IPS DF 6.9 (cell line): ENCODE measurements at regions not wholly inside any gene's neighbourhood (a gene's known extent, or its start where the extent isn't known, plus 50 kb on each side); places are given as distances from the start of the nearest gene placed in this dataset.

Experiments used
- DNase-seq: peaks from one replicate; pipeline ENCODE4 v3.0.0-alpha.2; 2013; ENCODE audit warnings: low read depth, low spot score
- H3K27ac ChIP-seq: one replicate; pipeline ENCODE4 v1.5.1; 2013; ENCODE audit warnings: low read length, control low read depth
- H3K27me3 ChIP-seq: 2 replicates; pipeline ENCODE4 v1.6.1; 2013; ENCODE audit warnings: mild to moderate bottlenecking, low read length; ENCODE audit not compliant: control insufficient read depth, insufficient read depth
- H3K36me3 ChIP-seq: 2 replicates; pipeline ENCODE4 v1.6.1; 2013; ENCODE audit warnings: low read length; ENCODE audit not compliant: control insufficient read depth, insufficient read depth
- H3K4me1 ChIP-seq: 2 replicates; pipeline ENCODE4 v1.6.1; 2013; ENCODE audit warnings: low read length; ENCODE audit not compliant: control insufficient read depth, insufficient read depth
- H3K4me3 ChIP-seq: 2 replicates; pipeline ENCODE4 v1.5.1; 2013; ENCODE audit warnings: mild to moderate bottlenecking, low read length
- H3K9me3 ChIP-seq: 2 replicates; pipeline ENCODE4 v1.6.1; 2013; ENCODE audit warnings: low read length, inconsistent platforms; ENCODE audit not compliant: control insufficient read depth, insufficient read depth
- WGBS: extraction: QIAGEN DNeasy Blood & Tissue Kit; methylation state at CpG from one replicate; pipeline ENCODE4 v1.1.7; 2013; ENCODE audit warnings: mixed read lengths, missing lambda C conversion rate; ENCODE audit not compliant: insufficient read length, insufficient coverage; 5-methylcytosine and 5-hydroxymethylcytosine counted together

DNA sequence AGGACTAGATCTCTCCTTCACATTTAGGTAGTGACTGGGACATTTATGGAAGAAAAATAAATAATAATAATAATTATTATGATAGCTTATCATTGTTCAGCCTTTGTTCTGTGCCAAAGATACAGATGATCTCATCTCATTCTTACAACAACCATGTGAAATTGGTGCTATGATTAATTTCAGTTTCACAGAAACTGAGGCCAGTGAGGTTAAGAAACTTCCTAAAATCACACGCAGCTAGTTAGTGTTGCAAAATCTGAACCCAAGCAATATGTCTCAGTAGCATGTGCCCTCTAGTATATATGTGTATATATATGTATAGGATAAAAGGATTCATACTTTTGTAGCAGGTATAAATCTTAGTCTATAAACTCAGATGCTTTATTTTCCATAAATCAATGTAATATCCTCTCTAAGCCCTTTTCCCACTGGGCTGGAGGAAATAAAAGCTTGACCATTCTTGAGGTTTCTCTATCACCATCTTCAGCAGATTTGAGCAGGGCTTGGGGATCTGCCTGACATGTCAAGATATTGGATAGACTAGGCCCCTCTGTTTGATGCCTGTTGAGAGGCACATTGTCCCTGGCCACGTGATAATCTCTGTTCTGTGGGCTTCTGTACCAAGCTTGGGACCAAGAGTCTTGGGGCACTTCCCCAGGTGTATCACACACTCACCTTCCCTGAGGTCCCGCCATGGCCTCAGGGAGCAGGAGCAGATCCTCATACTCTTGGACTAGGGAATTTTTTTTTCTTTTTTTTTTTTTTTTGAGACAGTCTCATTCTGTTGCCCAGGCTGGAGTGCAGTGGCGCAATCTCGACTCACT is 172.6 kb upstream of the NRP1 start:
- H3K27me3 ChIP-seq = no peaks in the 10 kb centered on the region
- no peak overlapping the region for H3K27ac ChIP-seq
- H3K4me1 ChIP-seq = no peaks in the 10 kb centered on the region; the same call in 1 of the 2 replicates
- no peaks in the 10 kb centered on the region; the same call in 1 of the 2 replicates for H3K36me3 ChIP-seq
- no CpG with 5 or more reads among the region's 5 CpGs for WGBS
- no peak for DNase-seq
- no peak overlapping the region for H3K4me3 ChIP-seq
- H3K9me3 ChIP-seq = no peaks in the 10 kb centered on the region

DNA sequence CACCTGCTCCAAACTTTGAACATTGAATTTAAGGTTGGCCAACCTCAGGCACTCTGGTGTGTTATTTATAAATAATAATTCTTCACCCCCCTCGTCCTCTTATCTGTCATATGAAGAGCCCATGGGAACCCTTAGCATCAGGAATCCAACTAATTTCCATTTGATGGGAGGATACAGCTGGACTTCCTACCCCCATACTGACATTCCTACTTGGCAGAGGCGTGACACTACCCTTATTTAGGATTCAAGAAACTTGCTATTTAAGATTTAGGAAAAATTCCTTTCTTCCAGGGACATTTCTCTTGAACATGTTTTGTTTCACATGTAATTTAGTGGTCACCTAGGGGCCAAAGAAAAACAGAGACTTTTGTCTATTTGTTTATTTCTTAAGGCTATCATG is 171.9 kb upstream of the NRP1 start:
- Histone ChIP-seq H3K4me1 (no peaks in the 10 kb centered on the region; the same call in 1 of the 2 replicates), H3K9me3 (no peaks in the 10 kb centered on the region), H3K36me3 (no peaks in the 10 kb centered on the region; the same call in 1 of the 2 replicates), H3K4me3 (no peak overlapping the region), H3K27ac (no peak overlapping the region), H3K27me3 (no peaks in the 10 kb centered on the region)
- no peak for DNase-seq
- no CpG with 5 or more reads among the region's 2 CpGs for WGBS

DNA sequence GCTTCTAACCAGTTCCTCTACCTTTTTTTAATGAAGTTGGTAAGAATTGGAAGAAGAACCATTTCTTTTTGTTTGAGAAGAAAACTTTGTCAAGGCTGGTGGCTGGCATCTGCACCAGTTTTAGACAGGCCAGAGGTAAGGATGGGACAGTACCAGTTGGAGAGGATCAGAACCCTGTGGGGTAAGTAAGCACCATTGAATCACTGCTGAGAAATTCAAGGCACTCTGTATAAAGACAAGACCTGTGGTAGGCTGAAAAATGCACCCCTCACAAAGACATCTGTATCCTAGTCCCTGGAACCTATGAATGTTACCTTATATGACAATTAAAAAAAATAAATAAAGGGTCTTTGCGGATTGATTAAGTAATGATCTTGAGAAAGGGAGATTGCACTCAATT is 166.7 kb upstream of the NRP1 start:
- H3K27ac ChIP-seq = no peak overlapping the region
- H3K27me3 ChIP-seq = no peaks in the 10 kb centered on the region
- no peaks in the 10 kb centered on the region for H3K4me1 ChIP-seq
- no peak for DNase-seq
- no peaks in the 10 kb centered on the region for H3K9me3 ChIP-seq
- no peaks in the 10 kb centered on the region; the same call in 1 of the 2 replicates for H3K36me3 ChIP-seq
- no CpG with 5 or more reads among the region's 1 CpG for WGBS
- H3K4me3 ChIP-seq = no peak overlapping the region

DNA sequence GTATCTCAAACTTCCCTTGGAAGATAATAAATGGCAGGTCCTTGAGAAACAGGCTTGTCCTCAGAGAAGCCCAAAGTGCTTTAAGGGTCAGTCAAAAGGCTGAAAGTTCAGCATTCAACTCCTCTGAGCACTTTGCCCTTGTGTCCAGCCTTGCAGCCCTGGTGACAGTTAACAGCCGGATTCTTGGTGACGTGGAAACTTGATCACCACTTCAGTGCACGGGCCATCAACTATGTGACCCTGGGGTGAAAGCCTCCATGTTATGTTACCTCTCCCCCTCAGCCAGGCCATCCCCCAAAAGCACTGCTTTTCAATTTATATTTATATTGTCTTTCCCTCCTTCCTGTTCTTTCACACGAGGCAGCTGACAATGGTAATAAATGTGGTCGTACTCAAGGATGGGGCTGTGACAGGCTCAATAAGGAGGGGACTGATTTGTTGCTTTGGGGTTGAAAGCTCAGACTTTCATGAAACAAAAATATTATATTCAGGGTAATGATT is 164.0 kb upstream of the NRP1 start:
- no CpG with 5 or more reads among the region's 5 CpGs for WGBS
- Histone ChIP-seq H3K36me3 (no peaks in the 10 kb centered on the region; the same call in 1 of the 2 replicates), H3K4me3 (no peak overlapping the region), H3K27me3 (no peaks in the 10 kb centered on the region), H3K9me3 (no peaks in the 10 kb centered on the region), H3K4me1 (no peaks in the 10 kb centered on the region), H3K27ac (no peak overlapping the region)
- DNase-seq = no peak

DNA sequence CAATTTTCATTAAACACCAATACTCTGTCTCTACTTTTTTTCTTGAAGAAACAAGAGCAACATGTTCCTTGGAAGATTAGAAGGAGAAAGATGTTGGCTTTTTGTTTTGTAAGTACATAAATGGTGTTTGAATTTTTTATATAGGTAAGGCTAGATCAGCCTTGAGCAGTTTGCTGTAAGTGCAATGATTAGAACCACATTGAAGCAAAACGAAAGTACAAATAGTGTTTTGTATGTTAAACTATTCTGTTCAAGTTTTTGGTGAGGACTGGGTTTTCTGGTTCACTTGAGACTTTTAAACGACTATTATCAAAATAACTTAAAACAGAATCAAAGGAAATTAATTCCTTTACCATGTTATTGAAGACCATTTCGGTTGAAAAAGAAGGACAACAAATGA is 162.9 kb upstream of the NRP1 start:
- no CpG with 5 or more reads among the region's 3 CpGs for WGBS
- Histone ChIP-seq H3K27me3 (no peaks in the 10 kb centered on the region), H3K4me1 (no peaks in the 10 kb centered on the region), H3K4me3 (no peak overlapping the region), H3K27ac (no peak overlapping the region), H3K9me3 (no peaks in the 10 kb centered on the region), H3K36me3 (no peaks in the 10 kb centered on the region)
- DNase-seq = no peak

GRCh38 chr10:33496096-33496495 is 161.6 kb upstream of the NRP1 start:
- no peaks in the 10 kb centered on the region for H3K27me3 ChIP-seq
- no peak for DNase-seq
- H3K27ac ChIP-seq = no peak overlapping the region
- no peak overlapping the region for H3K4me3 ChIP-seq
- no peaks in the 10 kb centered on the region for H3K36me3 ChIP-seq
- no peaks in the 10 kb centered on the region for H3K9me3 ChIP-seq
- WGBS = no CpG with 5 or more reads among the region's 4 CpGs
- H3K4me1 ChIP-seq = no peaks in the 10 kb centered on the region

GRCh38 chr10:33494694-33495265 is 160.3 kb upstream of the NRP1 start:
- H3K36me3 ChIP-seq = no peaks in the 10 kb centered on the region
- H3K4me3 ChIP-seq = no peak overlapping the region
- H3K9me3 ChIP-seq = no peaks in the 10 kb centered on the region
- H3K4me1 ChIP-seq = no peaks in the 10 kb centered on the region
- H3K27me3 ChIP-seq = no peaks in the 10 kb centered on the region
- DNase-seq = no peak
- H3K27ac ChIP-seq = no peak overlapping the region

- no peak for DNase-seq
- Histone ChIP-seq H3K27me3 (no peaks in the 10 kb centered on the region), H3K9me3 (no peaks in the 10 kb centered on the region), H3K27ac (no peak overlapping the region), H3K4me3 (no peak overlapping the region), H3K4me1 (no peaks in the 10 kb centered on the region), H3K36me3 (no peaks in the 10 kb centered on the region)
- WGBS = no CpG with 5 or more reads among the region's 2 CpGs
Observed at GRCh38 chr10:33493978-33494377, 159.5 kb upstream of the NRP1 start.

GRCh38 chr10:33493497-33493896 is 159.0 kb upstream of the NRP1 start:
- H3K27ac ChIP-seq = no peak overlapping the region
- H3K4me3 ChIP-seq = no peak overlapping the region
- no peaks in the 10 kb centered on the region for H3K4me1 ChIP-seq
- no peaks in the 10 kb centered on the region for H3K9me3 ChIP-seq
- WGBS = no CpG with 5 or more reads among the region's 3 CpGs
- no peaks in the 10 kb centered on the region for H3K36me3 ChIP-seq
- no peaks in the 10 kb centered on the region for H3K27me3 ChIP-seq
- DNase-seq = no peak

DNA sequence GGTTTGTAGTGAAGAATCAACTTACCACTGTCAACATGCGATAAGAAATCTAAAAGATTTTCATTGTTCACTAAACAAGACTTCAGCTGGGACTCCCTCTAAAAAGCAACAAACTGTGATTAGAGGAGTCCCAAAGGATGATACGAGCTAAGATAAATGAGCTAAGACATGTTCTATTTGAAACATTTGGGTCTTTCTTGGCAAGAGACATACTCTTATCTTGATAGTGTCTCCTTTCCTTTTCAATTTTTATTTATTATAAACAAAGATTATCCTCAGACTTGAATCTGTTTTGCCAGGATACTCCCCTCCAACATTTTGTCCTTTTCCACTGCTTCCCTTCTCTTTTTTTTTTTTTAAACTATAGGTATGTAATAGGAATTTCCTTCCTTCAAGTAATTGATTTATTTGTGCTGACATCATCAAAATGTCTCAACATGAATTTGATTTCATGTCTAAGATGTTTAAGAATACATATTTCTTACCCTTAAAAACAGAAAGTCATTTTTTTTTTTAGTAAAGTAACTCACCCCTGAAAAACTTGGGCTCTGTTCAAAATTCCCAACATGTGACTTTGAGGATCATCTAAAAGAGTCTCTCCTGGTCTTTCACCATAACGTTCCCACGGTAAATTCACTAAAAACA is 158.4 kb upstream of the NRP1 start:
- Histone ChIP-seq H3K4me1 (no peaks in the 10 kb centered on the region), H3K9me3 (no peaks in the 10 kb centered on the region), H3K36me3 (no peaks in the 10 kb centered on the region), H3K27ac (no peak overlapping the region), H3K4me3 (no peak overlapping the region), H3K27me3 (no peaks in the 10 kb centered on the region)
- WGBS = no CpG with 5 or more reads among the region's 4 CpGs
- no peak for DNase-seq
